HepG2 (cell line): ENCODE measurements at regions not wholly inside any gene's neighbourhood (a gene's known extent, or its start where the extent isn't known, plus 50 kb on each side); places are given as distances from the start of the nearest gene placed in this dataset.

Source experiments
- ATAC-seq: fragments of 200-7000 bp; cut with Tn5 transposase; 3 replicates; pipeline ENCODE4 v1.9.1; 2020; ENCODE audit warnings: mild to moderate bottlenecking, moderate library complexity
- BruUV-seq: library from RNA; stranded (reverse); fragments of 400-500 nt; replicated peaks from 2 replicates; lab custom pipeline; 2021; lab: Mats Ljungman, UMichigan
- CTCF ChIA-PET: fragments of 300-600 bp; formaldehyde crosslinking; extraction: SDS; loops from one replicate; lab custom pipeline; 2021; ENCODE audit warnings: low total read pairs, inconsistent platforms, low intra/inter-chr PET ratio; lab: Yijun Ruan, JAX
- POLR2A ChIA-PET: fragments of 350-600 bp; sonication (Branson Sonifier 250); formaldehyde crosslinking; loops from one replicate; lab custom pipeline; 2020; ENCODE audit warnings: antibody characterized with exemption, inconsistent platforms; lab: Yijun Ruan, JAX
- DNase-seq: peaks from one replicate; pipeline ENCODE4 v3.0.0-alpha.2; 2015; ENCODE audit warnings: low spot score
- FAIRE-seq: peaks from 3 replicates; lab custom pipeline; 2011; peaks lifted over from hg19 to GRCh38; lab: Jason Lieb, UNC
- H2AFZ ChIP-seq: one replicate; pipeline ENCODE4 v1.6.1; 2011; ENCODE audit warnings: low read length, inconsistent platforms
- H3K27ac ChIP-seq: fragments of 300-600 bp; 3 replicates; pipeline ENCODE4 v1.8.0; 2011; ENCODE audit warnings: mixed run types, mild to moderate bottlenecking, mixed read lengths, low read length, inconsistent platforms; ENCODE audit not compliant: insufficient read depth; ENCODE audit errors: extremely low read length
- H3K27me3 ChIP-seq, 2 experiments: fragments of 200-600 bp in 1 of 2; 2 replicates in 1 of 2; 3 replicates in 1 of 2; pipeline versions ENCODE4 v1.6.0 to v1.8.0; 2011; ENCODE audit warnings: low read length in 2 of 2, mild to moderate bottlenecking in 2 of 2, moderate library complexity in 2 of 2, inconsistent platforms in 1 of 2; ENCODE audit not compliant: insufficient read depth in 2 of 2, control insufficient read depth in 1 of 2
- H3K36me3 ChIP-seq, 2 experiments: fragments of 200-600 bp in 1 of 2; replicated peaks in 1 of 2; 2 replicates in 1 of 2; 3 replicates in 1 of 2; pipeline versions ENCODE4 v1.5.1 to v1.8.0; 2011; ENCODE audit warnings: low read length in 2 of 2, inconsistent platforms in 1 of 2; ENCODE audit not compliant: insufficient read depth in 2 of 2, control insufficient read depth in 1 of 2
- H3K4me1 ChIP-seq: 2 replicates; pipeline ENCODE4 v1.5.1; 2012; ENCODE audit warnings: low read length, inconsistent platforms; ENCODE audit not compliant: insufficient read depth
- H3K4me2 ChIP-seq: 2 replicates; pipeline ENCODE4 v1.6.0; 2011; ENCODE audit warnings: low read depth, low read length, inconsistent platforms
- H3K4me3 ChIP-seq, 3 experiments: fragments of 200-600 bp in 1 of 3; sonication (generic), shearing (Covaris generic) in 1 of 3; replicated peaks in 1 of 3; 2 replicates each; pipeline ENCODE4 v1.5.1; 2011 to 2016; ENCODE audit warnings: low read length in 3 of 3, inconsistent platforms in 2 of 3, low read depth in 2 of 3, mild to moderate bottlenecking in 2 of 3, control low read depth in 1 of 3, mixed read lengths in 1 of 3; ENCODE audit not compliant: insufficient read depth in 1 of 3
- H3K79me2 ChIP-seq: one replicate; pipeline ENCODE4 v1.6.1; 2011; ENCODE audit warnings: low read length, inconsistent platforms; ENCODE audit not compliant: insufficient read depth
- H3K9ac ChIP-seq: 2 replicates; pipeline ENCODE4 v1.6.0; 2011; ENCODE audit warnings: mild to moderate bottlenecking, low read depth, low read length, inconsistent platforms; ENCODE audit not compliant: insufficient read depth
- H3K9me3 ChIP-seq: 2 replicates; pipeline ENCODE4 v1.5.1; 2012; ENCODE audit warnings: mild to moderate bottlenecking, low read length
- H4K20me1 ChIP-seq: 2 replicates; pipeline ENCODE4 v1.6.0; 2011; ENCODE audit warnings: inconsistent platforms, mild to moderate bottlenecking, low read length, moderate library complexity; ENCODE audit not compliant: insufficient read depth
- BORCS8-MEF2B ChIP-seq: sonication (generic); formaldehyde crosslinking; IDR thresholded peaks from 2 replicates; pipeline ENCODE4 v1.8.0; 2022; ENCODE audit warnings: mild to moderate bottlenecking, missing genetic modification reagents
- CBX5 ChIP-seq: sonication (generic); formaldehyde crosslinking; IDR thresholded peaks from 2 replicates; pipeline ENCODE4 v1.4.0; 2020; ENCODE audit warnings: missing genetic modification reagents, borderline replicate concordance
- CERS6 ChIP-seq: sonication (generic); formaldehyde crosslinking; IDR thresholded peaks from 2 replicates; pipeline ENCODE4 v1.5.0; 2020; ENCODE audit warnings: missing genetic modification reagents
- DBP ChIP-seq: sonication (generic); formaldehyde crosslinking; IDR thresholded peaks from 2 replicates; pipeline ENCODE4 v1.4.0; 2020; ENCODE audit warnings: missing genetic modification reagents; ENCODE audit errors: not compliant biosample characterization
- FOXK2 ChIP-seq: fragments of 450-650 bp; IDR thresholded peaks from 2 replicates; pipeline ENCODE4 v1.6.1; 2016
- FOXP4 ChIP-seq: sonication (generic); formaldehyde crosslinking; IDR thresholded peaks from 2 replicates; pipeline ENCODE4 v1.4.0; 2020; ENCODE audit warnings: missing genetic modification reagents
- HDAC6 ChIP-seq: fragments of 200-600 bp; sonication (generic); IDR thresholded peaks from 2 replicates; pipeline ENCODE4 v1.7.0; 2017; ENCODE audit warnings: mild to moderate bottlenecking, antibody characterized with exemption, low read length, low read depth
- HINFP ChIP-seq: sonication (generic); formaldehyde crosslinking; IDR thresholded peaks from 2 replicates; pipeline ENCODE4 v1.4.0; 2020; ENCODE audit warnings: low read depth, mild to moderate bottlenecking, missing genetic modification reagents
- NPAS2 ChIP-seq: sonication (generic); formaldehyde crosslinking; IDR thresholded peaks from 2 replicates; pipeline ENCODE4 v1.8.0; 2022; ENCODE audit warnings: mild to moderate bottlenecking, missing genetic modification reagents, borderline replicate concordance
- PAX8 ChIP-seq: sonication (generic); formaldehyde crosslinking; IDR thresholded peaks from 2 replicates; pipeline ENCODE4 v1.8.0; 2022; ENCODE audit warnings: mild to moderate bottlenecking, missing genetic modification reagents, borderline replicate concordance
- PBX2 ChIP-seq: IDR thresholded peaks from 2 replicates; pipeline ENCODE4 v1.6.1; 2016; ENCODE audit warnings: control low read depth
- PHF20 ChIP-seq: sonication (generic); formaldehyde crosslinking; IDR thresholded peaks from 2 replicates; pipeline ENCODE4 v1.5.0; 2020; ENCODE audit warnings: mild to moderate bottlenecking, missing genetic modification reagents
- SRF ChIP-seq: IDR thresholded peaks from 2 replicates; pipeline ENCODE4 v1.6.1; 2011; ENCODE audit warnings: mild to moderate bottlenecking, low read depth, low read length, moderate library complexity
- SUZ12 ChIP-seq: fragments of 150-350 bp; IDR thresholded peaks from 2 replicates; pipeline ENCODE4 v1.6.1; 2014; ENCODE audit warnings: low read depth, low read length
- ZSCAN9 ChIP-seq: IDR thresholded peaks from 2 replicates; pipeline ENCODE4 v1.6.1; 2016; ENCODE audit warnings: borderline replicate concordance
- WGBS: methylation state at CpG from one replicate; pipeline ENCODE4 v1.1.6; 2017; ENCODE audit warnings: low lambda C conversion rate; 5-methylcytosine and 5-hydroxymethylcytosine counted together
- in situ Hi-C: cut with HindIII; loops from 2 replicates; pipeline ENCODE4 v1.10.0; 2017; ENCODE audit warnings: low pct_unique_long_range_greater_than_20kb; ENCODE audit not compliant: extremely low pct_ligation_motif_present
- intact Hi-C: fragments of 100-400 bp; cut with micrococcal nuclease; formaldehyde crosslinking; loops from one replicate; pipeline ENCODE4 v1.10.0; 2022; ENCODE audit not compliant: unreplicated experiment

GRCh38 chr2:84126530-84126929 lies 332.6 kb downstream of the SUCLG1 start:
- Histone ChIP-seq H3K36me3 (no peaks in the 10 kb centered on the region), H3K27ac (no peak overlapping the region)
- no peak for DNase-seq
- no peak for TF ChIP-seq DBP (CRISPR knock-in tag)
- no peak for TF ChIP-seq SRF
- no peak for TF ChIP-seq ZSCAN9 (CRISPR knock-in tag)
- TF ChIP-seq SUZ12 = no peak
- no peak for TF ChIP-seq HINFP (CRISPR knock-in tag)
- no peak for TF ChIP-seq CERS6 (CRISPR knock-in tag)
- TF ChIP-seq HDAC6 = no peak
- no peak for TF ChIP-seq PAX8 (CRISPR knock-in tag)
- TF ChIP-seq PHF20 = no peak
- no peak for TF ChIP-seq CBX5 (CRISPR knock-in tag)
- TF ChIP-seq FOXK2 = no peak
- TF ChIP-seq NPAS2 (CRISPR knock-in tag) = no peak
- no peak for TF ChIP-seq PBX2 (CRISPR knock-in tag)
- TF ChIP-seq BORCS8-MEF2B (CRISPR knock-in tag) = no peak
- no peak for TF ChIP-seq FOXP4 (CRISPR knock-in tag)
- TF ChIP-seq, all 625 proteins: peak for 0
- CTCF ChIA-PET = no interaction called here
- H3K4me3 ChIP-seq = no peak overlapping the region
- FAIRE-seq (no peak), ATAC-seq (no peak)
- no peaks in the 10 kb centered on the region for H3K79me2 ChIP-seq
- no peaks in the 10 kb centered on the region for H4K20me1 ChIP-seq
- H2AFZ ChIP-seq = no peak overlapping the region
- in situ Hi-C loops (no loop called here), intact Hi-C loops (no loop called here)
- H3K4me2 ChIP-seq = no peak overlapping the region
- POLR2A ChIA-PET = no interaction called here
- no peaks in the 10 kb centered on the region for H3K9me3 ChIP-seq
- H3K27me3 ChIP-seq = no peaks in the 10 kb centered on the region
- 22% methylated on average over 3 of the region's 3 CpGs for WGBS
- H3K4me1 ChIP-seq = no peaks in the 10 kb centered on the region
- no TSS peak for BruUV-seq
- H3K9ac ChIP-seq = no peak overlapping the region
